RWPE2 (cell line): ENCODE measurements at regions not wholly inside any gene's neighbourhood (a gene's known extent, or its start where the extent isn't known, plus 50 kb on each side); places are given as distances from the start of the nearest gene placed in this dataset.

Experiments used
- ATAC-seq: fragments of 200-7000 bp; cut with Tn5 transposase; 3 replicates; pipeline ENCODE4 v1.9.1; 2021; ENCODE audit warnings: low read depth
- DNase-seq: peaks from one replicate; pipeline ENCODE4 v3.0.0-alpha.2; 2020; ENCODE audit warnings: low spot score
- H3K27ac ChIP-seq: fragments of 450-650 bp; 2 replicates; pipeline ENCODE4 v1.5.1; 2017; ENCODE audit warnings: mild to moderate bottlenecking; ENCODE audit not compliant: poor library complexity, severe bottlenecking
- H3K27me3 ChIP-seq: fragments of 250-450 bp; sonication (Bioruptor Pico); 2 replicates; pipeline ENCODE4 v1.5.1; 2021; ENCODE audit warnings: mild to moderate bottlenecking, moderate library complexity; ENCODE audit not compliant: insufficient read depth, poor library complexity, severe bottlenecking
- H3K36me3 ChIP-seq: fragments of 250-450 bp; sonication (Bioruptor Pico); 2 replicates; pipeline ENCODE4 v1.5.1; 2020; ENCODE audit warnings: low read depth, mild to moderate bottlenecking, moderate library complexity
- H3K4me1 ChIP-seq: fragments of 250-450 bp; sonication (Bioruptor Pico); 2 replicates; pipeline ENCODE4 v1.5.1; 2021; ENCODE audit warnings: mild to moderate bottlenecking, moderate library complexity; ENCODE audit not compliant: insufficient read depth, poor library complexity, severe bottlenecking
- H3K4me3 ChIP-seq: fragments of 250-450 bp; sonication (Bioruptor Pico); 2 replicates; pipeline ENCODE4 v1.5.1; 2021; ENCODE audit warnings: mild to moderate bottlenecking, moderate library complexity; ENCODE audit not compliant: severe bottlenecking
- H3K9me3 ChIP-seq: fragments of 250-450 bp; sonication (Bioruptor Pico); 2 replicates; pipeline ENCODE4 v1.5.1; 2021; ENCODE audit warnings: mild to moderate bottlenecking, moderate library complexity; ENCODE audit not compliant: severe bottlenecking
- CTCF ChIP-seq: fragments of 450-650 bp; IDR thresholded peaks from one replicate; pipeline ENCODE4 v1.5.1; 2017; ENCODE audit warnings: mild to moderate bottlenecking, moderate library complexity; ENCODE audit not compliant: poor library complexity, severe bottlenecking

- ATAC-seq, result no peak; the same call in 2 of the 3 replicates
- TF ChIP-seq CTCF, result no peak
- H3K4me1 ChIP-seq, result no peaks in the 10 kb centered on the region
Observed at GRCh38 chr7:159218607-159219006, 73.9 kb upstream of the VIPR2 start.

GRCh38 chr7:159218170-159218569 lies 73.5 kb upstream of the VIPR2 start:
- no peak for TF ChIP-seq CTCF
- no peak overlapping the region for H3K4me3 ChIP-seq
- H3K4me1 ChIP-seq, result no peaks in the 10 kb centered on the region

More at GRCh38 chr7:159218607-159219006, 73.9 kb upstream of the VIPR2 start:
- Histone ChIP-seq H3K36me3 (no peaks in the 10 kb centered on the region), H3K27me3 (no peaks in the 10 kb centered on the region), H3K9me3 (no peaks in the 10 kb centered on the region), H3K4me3 (no peak overlapping the region), H3K27ac (no peak overlapping the region)
- DNase-seq, result no peak

GRCh38 chr7:159215076-159215475 lies 70.4 kb upstream of the VIPR2 start:
- H3K27me3 ChIP-seq, result no peaks in the 10 kb centered on the region
- H3K4me3 ChIP-seq, result no peak overlapping the region
- H3K36me3 ChIP-seq, result no peaks in the 10 kb centered on the region
- H3K27ac ChIP-seq, result no peak overlapping the region
- DNase-seq, result no peak
- no peaks in the 10 kb centered on the region for H3K4me1 ChIP-seq
- no peak for TF ChIP-seq CTCF
- ATAC-seq, result no peak
- no peaks in the 10 kb centered on the region for H3K9me3 ChIP-seq

More at GRCh38 chr7:159218170-159218569, 73.5 kb upstream of the VIPR2 start:
- H3K36me3 ChIP-seq, result no peaks in the 10 kb centered on the region
- no peaks in the 10 kb centered on the region for H3K9me3 ChIP-seq
- no peak overlapping the region for H3K27ac ChIP-seq
- DNase-seq (no peak), ATAC-seq (peak; percentile 41; the same call in 2 of the 3 replicates)
- H3K27me3 ChIP-seq, result no peaks in the 10 kb centered on the region

GRCh38 chr7:159213253-159213652 lies 68.6 kb upstream of the VIPR2 start:
- Histone ChIP-seq H3K4me3 (no peak overlapping the region), H3K36me3 (no peaks in the 10 kb centered on the region), H3K4me1 (no peaks in the 10 kb centered on the region), H3K27ac (no peak overlapping the region), H3K9me3 (no peaks in the 10 kb centered on the region), H3K27me3 (no peaks in the 10 kb centered on the region)
- no peak for TF ChIP-seq CTCF
- DNase-seq (no peak), ATAC-seq (no peak)

- Histone ChIP-seq H3K4me3 (no peak overlapping the region), H3K27me3 (no peaks in the 10 kb centered on the region), H3K27ac (no peak overlapping the region), H3K9me3 (no peaks in the 10 kb centered on the region), H3K36me3 (no peaks in the 10 kb centered on the region), H3K4me1 (no peaks in the 10 kb centered on the region)
- ATAC-seq (no peak), DNase-seq (no peak)
- no peak for TF ChIP-seq CTCF
Observed at GRCh38 chr7:159212226-159212625, 67.6 kb upstream of the VIPR2 start.
